AG04450 (cell line): ENCODE measurements at regions not wholly inside any gene's neighbourhood (a gene's known extent, or its start where the extent isn't known, plus 50 kb on each side); places are given as distances from the start of the nearest gene placed in this dataset.

Experiments
- CTCF ChIA-PET: fragments of 300-600, 350-600 bp; formaldehyde crosslinking; extraction: SDS; loops from one replicate; lab custom pipeline; 2022; ENCODE audit warnings: antibody characterized with exemption, inconsistent platforms; lab: Charles Lee
- POLR2A ChIA-PET: fragments of 350-600 bp; formaldehyde crosslinking; extraction: SDS; loops from one replicate; lab custom pipeline; 2021; ENCODE audit warnings: antibody characterized with exemption, inconsistent platforms; lab: Yijun Ruan, JAX
- DNase-seq: peaks from one replicate; pipeline ENCODE4 v3.0.0-alpha.2; 2011; ENCODE audit warnings: low read depth, low spot score
- H3K27ac ChIP-seq: one replicate; pipeline ENCODE4 v1.5.1; 2012; ENCODE audit warnings: low read depth, low read length, control low read depth
- H3K27me3 ChIP-seq: one replicate; pipeline ENCODE4 v1.6.0; 2012; ENCODE audit warnings: low read length; ENCODE audit not compliant: control insufficient read depth, insufficient read depth
- H3K4me3 ChIP-seq: 2 replicates; pipeline ENCODE4 v1.5.1; 2011; ENCODE audit warnings: mild to moderate bottlenecking, low read depth, low read length, control low read depth
- H3K9me3 ChIP-seq: 2 replicates; pipeline ENCODE4 v1.5.1; 2012; ENCODE audit warnings: low read length; ENCODE audit not compliant: control insufficient read depth, insufficient read depth
- TF ChIP-seq, protein P1 (sequence below): IDR thresholded peaks from 2 replicates; pipeline ENCODE4 v1.5.1; 2011; ENCODE audit warnings: low read depth, low read length, control low read depth, inconsistent platforms

- ChIA-PET POLR2A (no interaction called here), CTCF (no interaction called here)
- H3K9me3 ChIP-seq: no peaks in the 10 kb centered on the region
- H3K27ac ChIP-seq: no peak overlapping the region
- TF ChIP-seq, protein P1, sequence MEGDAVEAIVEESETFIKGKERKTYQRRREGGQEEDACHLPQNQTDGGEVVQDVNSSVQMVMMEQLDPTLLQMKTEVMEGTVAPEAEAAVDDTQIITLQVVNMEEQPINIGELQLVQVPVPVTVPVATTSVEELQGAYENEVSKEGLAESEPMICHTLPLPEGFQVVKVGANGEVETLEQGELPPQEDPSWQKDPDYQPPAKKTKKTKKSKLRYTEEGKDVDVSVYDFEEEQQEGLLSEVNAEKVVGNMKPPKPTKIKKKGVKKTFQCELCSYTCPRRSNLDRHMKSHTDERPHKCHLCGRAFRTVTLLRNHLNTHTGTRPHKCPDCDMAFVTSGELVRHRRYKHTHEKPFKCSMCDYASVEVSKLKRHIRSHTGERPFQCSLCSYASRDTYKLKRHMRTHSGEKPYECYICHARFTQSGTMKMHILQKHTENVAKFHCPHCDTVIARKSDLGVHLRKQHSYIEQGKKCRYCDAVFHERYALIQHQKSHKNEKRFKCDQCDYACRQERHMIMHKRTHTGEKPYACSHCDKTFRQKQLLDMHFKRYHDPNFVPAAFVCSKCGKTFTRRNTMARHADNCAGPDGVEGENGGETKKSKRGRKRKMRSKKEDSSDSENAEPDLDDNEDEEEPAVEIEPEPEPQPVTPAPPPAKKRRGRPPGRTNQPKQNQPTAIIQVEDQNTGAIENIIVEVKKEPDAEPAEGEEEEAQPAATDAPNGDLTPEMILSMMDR: no peak
- no peak overlapping the region for H3K4me3 ChIP-seq
- DNase-seq: no peak
- H3K27me3 ChIP-seq: no peaks in the 10 kb centered on the region
These were observed 233.6 kb downstream of the KLF12 start for GRCh38 chr13:73900591-73900990.

DNA sequence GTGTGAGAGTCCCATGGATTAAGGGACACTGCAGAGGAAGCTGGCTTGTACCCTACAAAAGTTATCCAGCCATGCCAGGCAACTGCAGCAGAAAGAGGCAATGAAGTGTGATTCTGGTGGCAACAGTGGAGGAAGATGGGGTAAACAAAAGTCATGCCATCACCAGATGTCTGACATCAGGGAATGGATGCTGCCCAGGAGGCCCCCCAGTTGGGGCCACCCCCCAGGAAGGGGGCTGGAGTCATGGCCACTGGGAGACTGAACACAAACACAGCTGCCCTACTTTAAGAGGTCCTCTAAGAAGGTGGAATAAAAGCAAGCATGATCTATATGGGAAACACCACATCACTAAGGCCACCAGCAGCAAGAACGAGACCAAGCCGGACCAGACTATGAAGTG lies 235.3 kb downstream of the KLF12 start:
- no peak for DNase-seq
- Histone ChIP-seq H3K9me3 (no peaks in the 10 kb centered on the region), H3K4me3 (no peak overlapping the region), H3K27me3 (no peaks in the 10 kb centered on the region), H3K27ac (no peak overlapping the region)
- TF ChIP-seq, protein P1: no peak
- CTCF ChIA-PET: interaction anchor here (0.6 kb wide), 1 partner anchor 192 kb away, joined by 3 read pairs; no protein-coding TSS in a partner anchor
- POLR2A ChIA-PET: no interaction called here

- TF ChIP-seq, protein P1: no peak
These were observed 235.9 kb downstream of the KLF12 start for GRCh38 chr13:73898276-73898675.

DNA sequence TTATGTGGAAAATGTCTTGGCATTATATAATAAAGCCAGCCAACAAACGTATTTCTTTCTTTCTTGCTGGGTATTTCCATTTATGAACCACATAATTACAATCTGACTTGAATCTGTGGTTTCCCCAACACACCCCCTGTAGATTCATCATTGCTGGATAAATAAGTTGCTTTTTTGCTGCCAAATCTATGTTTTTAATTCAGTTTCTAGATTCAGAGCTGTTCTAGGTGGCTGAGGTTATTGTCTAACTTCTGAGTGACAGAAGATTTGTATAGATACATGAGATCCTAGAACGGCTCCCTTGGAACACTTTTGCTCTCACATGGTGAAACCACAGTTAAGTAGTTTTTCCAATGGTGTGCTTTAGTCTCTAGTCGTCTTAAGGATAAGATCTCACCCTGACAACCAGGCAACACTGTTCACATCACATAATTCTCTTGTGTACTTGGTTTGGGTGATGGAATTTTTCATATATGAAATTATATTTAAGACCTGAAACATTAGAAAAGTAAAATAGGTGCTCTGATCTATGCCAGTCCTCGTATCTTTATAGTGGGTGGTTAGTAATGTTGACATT lies 239.1 kb downstream of the KLF12 start:
- H3K9me3 ChIP-seq: no peaks in the 10 kb centered on the region
- ChIA-PET POLR2A (no interaction called here), CTCF (no interaction called here)
- no peak for DNase-seq
- TF ChIP-seq, protein P1: no peak
- H3K27me3 ChIP-seq: no peaks in the 10 kb centered on the region
- H3K4me3 ChIP-seq: no peak overlapping the region
- no peak overlapping the region for H3K27ac ChIP-seq

More at GRCh38 chr13:73898276-73898675, 235.9 kb downstream of the KLF12 start:
- DNase-seq: no peak
- POLR2A ChIA-PET: no interaction called here
- CTCF ChIA-PET: no interaction called here
- no peak overlapping the region for H3K27ac ChIP-seq
- no peaks in the 10 kb centered on the region for H3K9me3 ChIP-seq
- no peak overlapping the region for H3K4me3 ChIP-seq
- no peaks in the 10 kb centered on the region for H3K27me3 ChIP-seq

DNA sequence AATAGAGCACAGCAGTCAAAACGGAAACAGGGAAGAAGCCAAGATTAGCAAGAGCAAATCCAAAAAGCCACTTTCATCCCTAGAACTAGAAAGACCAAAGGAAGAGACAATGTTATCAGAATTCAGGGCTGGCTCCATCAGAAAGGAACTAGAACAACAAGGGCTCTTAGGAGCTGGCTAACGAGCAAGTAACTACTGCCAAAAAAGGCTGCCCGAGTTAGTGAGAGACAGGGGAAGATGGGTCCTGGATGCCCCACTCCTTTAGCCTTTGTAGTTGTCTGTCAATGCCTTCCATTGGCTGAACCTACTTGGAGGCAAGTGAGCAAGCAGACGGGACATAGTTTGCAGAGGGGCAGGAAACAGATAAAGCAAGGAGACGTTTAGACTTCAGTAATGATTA lies 240.4 kb downstream of the KLF12 start:
- DNase-seq: no peak
- ChIA-PET CTCF (no interaction called here), POLR2A (interaction anchor here (0.6 kb wide), 1 partner anchor 53 kb away, joined by 3 read pairs; no protein-coding TSS in a partner anchor)
- Histone ChIP-seq H3K27me3 (no peaks in the 10 kb centered on the region), H3K4me3 (no peak overlapping the region), H3K9me3 (no peaks in the 10 kb centered on the region), H3K27ac (no peak overlapping the region)
- TF ChIP-seq, protein P1: no peak
